HEK293 (cell line): ENCODE measurements at regions not wholly inside any gene's neighbourhood (a gene's known extent, or its start where the extent isn't known, plus 50 kb on each side); places are given as distances from the start of the nearest gene placed in this dataset.

ENCODE experiments used
- ZNF121 ChIP-seq: fragments of 450-650 bp; formaldehyde crosslinking; IDR thresholded peaks from 2 replicates; pipeline ENCODE4 v1.5.1; 2016; ENCODE audit warnings: missing biosample characterization, missing genetic modification characterization
- ZNF792 ChIP-seq: fragments of 450-650 bp; formaldehyde crosslinking; IDR thresholded peaks from 2 replicates; pipeline ENCODE4 v1.5.1; 2016; ENCODE audit warnings: missing biosample characterization, missing genetic modification characterization
- TF ChIP-seq, protein P1 (sequence below): fragments of 450-650 bp; formaldehyde crosslinking; IDR thresholded peaks from 2 replicates; pipeline ENCODE4 v1.5.1; 2016; ENCODE audit warnings: missing biosample characterization, missing genetic modification characterization

DNA sequence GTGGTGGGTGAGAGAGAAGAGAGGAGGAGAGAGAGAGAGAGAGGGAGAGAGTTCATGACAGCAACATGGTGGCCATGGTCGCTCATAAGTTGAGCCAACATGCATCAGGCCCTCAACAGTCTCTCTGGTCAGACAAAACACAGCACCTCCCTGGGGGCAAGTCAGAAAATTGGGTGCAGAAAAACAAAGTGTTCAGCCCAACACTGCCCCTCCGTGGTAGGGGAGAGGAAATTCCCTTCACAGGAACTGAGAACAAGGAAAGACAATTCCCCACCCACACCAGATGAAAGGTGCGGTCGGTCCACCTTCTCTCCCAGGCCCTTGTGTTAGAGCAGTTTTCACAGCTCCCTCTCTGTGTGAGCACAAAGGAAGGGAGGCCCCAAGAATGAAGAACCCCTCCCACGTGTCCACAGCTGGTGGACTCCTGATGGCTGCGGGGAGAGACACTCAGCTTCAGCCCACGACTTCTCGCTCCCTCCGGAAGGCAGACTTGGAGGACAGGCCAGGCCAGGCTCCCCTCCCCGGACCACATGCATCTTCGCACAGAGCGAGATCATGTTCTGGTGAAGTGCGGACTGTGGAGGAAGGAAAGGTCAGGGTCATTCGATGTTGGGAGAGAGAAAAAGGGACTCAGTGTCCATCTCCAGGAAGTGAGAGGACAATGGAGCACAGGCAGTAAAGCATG is 181.7 kb downstream of the ANAPC1 start:
- TF ChIP-seq ZNF121 (no peak), ZNF792 (tag by site-specific recombination) (no peak)
- TF ChIP-seq, protein P1, sequence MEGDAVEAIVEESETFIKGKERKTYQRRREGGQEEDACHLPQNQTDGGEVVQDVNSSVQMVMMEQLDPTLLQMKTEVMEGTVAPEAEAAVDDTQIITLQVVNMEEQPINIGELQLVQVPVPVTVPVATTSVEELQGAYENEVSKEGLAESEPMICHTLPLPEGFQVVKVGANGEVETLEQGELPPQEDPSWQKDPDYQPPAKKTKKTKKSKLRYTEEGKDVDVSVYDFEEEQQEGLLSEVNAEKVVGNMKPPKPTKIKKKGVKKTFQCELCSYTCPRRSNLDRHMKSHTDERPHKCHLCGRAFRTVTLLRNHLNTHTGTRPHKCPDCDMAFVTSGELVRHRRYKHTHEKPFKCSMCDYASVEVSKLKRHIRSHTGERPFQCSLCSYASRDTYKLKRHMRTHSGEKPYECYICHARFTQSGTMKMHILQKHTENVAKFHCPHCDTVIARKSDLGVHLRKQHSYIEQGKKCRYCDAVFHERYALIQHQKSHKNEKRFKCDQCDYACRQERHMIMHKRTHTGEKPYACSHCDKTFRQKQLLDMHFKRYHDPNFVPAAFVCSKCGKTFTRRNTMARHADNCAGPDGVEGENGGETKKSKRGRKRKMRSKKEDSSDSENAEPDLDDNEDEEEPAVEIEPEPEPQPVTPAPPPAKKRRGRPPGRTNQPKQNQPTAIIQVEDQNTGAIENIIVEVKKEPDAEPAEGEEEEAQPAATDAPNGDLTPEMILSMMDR (tag by site-specific recombination), result peak; percentile 29; the same call in 1 of the 2 replicates
